Erythroblast (primary cell): ENCODE measurements at regions not wholly inside any gene's neighbourhood (a gene's known extent, or its start where the extent isn't known, plus 50 kb on each side); places are given as distances from the start of the nearest gene placed in this dataset.

Experiments used
- GATA1 ChIP-seq: IDR thresholded peaks from 2 replicates; pipeline ENCODE4 v1.6.1; 2011; ENCODE audit warnings: low read depth, mild to moderate bottlenecking, control low read depth, low read length, moderate library complexity
- POLR2A ChIP-seq: IDR thresholded peaks from 2 replicates; pipeline ENCODE4 v1.6.1; 2011; ENCODE audit warnings: mild to moderate bottlenecking, low read length

GRCh38 chr2:39504790-39505335 is 67.8 kb upstream of the MAP4K3 start:
- TF ChIP-seq POLR2A = no peak
- TF ChIP-seq GATA1 = no peak
